OCI-LY7 (cell line): ENCODE measurements at regions not wholly inside any gene's neighbourhood (a gene's known extent, or its start where the extent isn't known, plus 50 kb on each side); places are given as distances from the start of the nearest gene placed in this dataset.

ENCODE experiments used
- BruUV-seq: library from RNA; stranded (reverse); fragments of 400-500 nt; replicated peaks from 2 replicates; lab custom pipeline; 2021; lab: Mats Ljungman, UMichigan
- CTCF ChIA-PET: fragments of 300-600 bp; sonication (Branson Sonifier 250); formaldehyde crosslinking; loops from one replicate; lab custom pipeline; 2022; ENCODE audit warnings: antibody characterized with exemption; ENCODE audit not compliant: unreplicated experiment; lab: Charles Lee
- POLR2A ChIA-PET: fragments of 300-600 bp; sonication (Branson Sonifier 250); formaldehyde crosslinking; loops from one replicate; lab custom pipeline; 2022; ENCODE audit warnings: antibody characterized with exemption; lab: Charles Lee
- DNase-seq: peaks from one replicate; pipeline ENCODE4 v3.0.0-alpha.2; 2015; ENCODE audit warnings: low spot score
- H2AFZ ChIP-seq: fragments of 200-600 bp; sonication (generic), shearing (Covaris generic); 2 replicates; pipeline ENCODE4 v1.6.1; 2014; ENCODE audit warnings: mild to moderate bottlenecking, antibody characterized with exemption, low read length, moderate library complexity
- H3K27ac ChIP-seq: fragments of 200-600 bp; sonication (generic); 2 replicates; pipeline ENCODE4 v1.5.1; 2014; ENCODE audit warnings: mixed run types, low read depth, mild to moderate bottlenecking, moderate library complexity, low read length, inconsistent platforms; ENCODE audit not compliant: poor library complexity, severe bottlenecking
- H3K36me3 ChIP-seq: fragments of 200-600 bp; sonication (generic); 2 replicates; pipeline ENCODE4 v1.6.1; 2014; ENCODE audit warnings: mild to moderate bottlenecking, antibody characterized with exemption, low read length, moderate library complexity, mixed read lengths; ENCODE audit not compliant: insufficient read depth
- H3K4me1 ChIP-seq: fragments of 200-600 bp; sonication (generic); 2 replicates; pipeline ENCODE4 v1.5.1; 2014; ENCODE audit warnings: mild to moderate bottlenecking, low read length; ENCODE audit not compliant: insufficient read depth, poor library complexity, severe bottlenecking
- H3K4me2 ChIP-seq: fragments of 200-600 bp; sonication (generic); 2 replicates; pipeline ENCODE4 v1.6.1; 2014; ENCODE audit warnings: mild to moderate bottlenecking, low read length
- H3K4me3 ChIP-seq: fragments of 200-600 bp; sonication (generic); 2 replicates; pipeline ENCODE4 v1.5.1; 2014; ENCODE audit warnings: mild to moderate bottlenecking, low read depth, low read length; ENCODE audit not compliant: poor library complexity, severe bottlenecking
- H3K79me2 ChIP-seq: fragments of 200-600 bp; sonication (generic); 2 replicates; pipeline ENCODE4 v1.6.1; 2016; ENCODE audit warnings: low read depth, mild to moderate bottlenecking, low read length, moderate library complexity, mixed read lengths; ENCODE audit not compliant: insufficient read depth
- H3K9me2 ChIP-seq: fragments of 200-600 bp; sonication (generic); 2 replicates; pipeline ENCODE4 v1.6.1; 2016; ENCODE audit warnings: mild to moderate bottlenecking, low read length, mixed read lengths; ENCODE audit not compliant: insufficient read depth
- H3K9me3 ChIP-seq: fragments of 200-600 bp; sonication (generic); 2 replicates; pipeline ENCODE4 v1.6.1; 2014; ENCODE audit warnings: mild to moderate bottlenecking, mixed run types, low read length, mixed read lengths
- H4K20me1 ChIP-seq: fragments of 200-600 bp; sonication (generic); 2 replicates; pipeline ENCODE4 v1.6.1; 2014; ENCODE audit warnings: mild to moderate bottlenecking, antibody characterized with exemption, low read length, moderate library complexity, mixed read lengths; ENCODE audit not compliant: insufficient read depth
- CTCF ChIP-seq: fragments of 200-600 bp; sonication (generic); conservative IDR thresholded peaks from 2 replicates; pipeline ENCODE4 v1.5.1; 2014; ENCODE audit warnings: mild to moderate bottlenecking, antibody characterized with exemption, low read length, moderate library complexity, mixed read lengths
- EZH2phosphoT487 ChIP-seq: fragments of 200-600 bp; sonication (generic); IDR thresholded peaks from 2 replicates; pipeline ENCODE4 v1.6.1; 2018; ENCODE audit warnings: low read depth, borderline replicate concordance, mild to moderate bottlenecking, mixed run types, antibody characterized with exemption, low read length, moderate library complexity, mixed read lengths
- intact Hi-C: fragments of 100-400 bp; cut with micrococcal nuclease; formaldehyde crosslinking; loops from one replicate; pipeline ENCODE4 v1.10.0; 2022; ENCODE audit not compliant: unreplicated experiment

- intact Hi-C loops: no loop called here
- H3K4me1 ChIP-seq: no peaks in the 10 kb centered on the region
- H3K79me2 ChIP-seq: no peaks in the 10 kb centered on the region
- DNase-seq: no peak
- POLR2A ChIA-PET: no interaction called here
- no peak overlapping the region for H3K4me3 ChIP-seq
- no peaks in the 10 kb centered on the region for H3K9me2 ChIP-seq
- no peaks in the 10 kb centered on the region for H3K9me3 ChIP-seq
- H4K20me1 ChIP-seq: no peaks in the 10 kb centered on the region
- H2AFZ ChIP-seq: no peak overlapping the region
- CTCF ChIA-PET: no interaction called here
- TF ChIP-seq CTCF (no peak), EZH2phosphoT487 (no peak)
- BruUV-seq: no TSS peak
- H3K36me3 ChIP-seq: no peaks in the 10 kb centered on the region
- no peak overlapping the region for H3K4me2 ChIP-seq
- no peak overlapping the region for H3K27ac ChIP-seq
These were observed 164.0 kb upstream of the MAF start for GRCh38 chr16:79764415-79765110.

- H3K79me2 ChIP-seq: no peaks in the 10 kb centered on the region
- H3K4me1 ChIP-seq: no peaks in the 10 kb centered on the region
- H3K36me3 ChIP-seq: no peaks in the 10 kb centered on the region
- H3K4me2 ChIP-seq: no peak overlapping the region
- DNase-seq: no peak
- CTCF ChIA-PET: no interaction called here
- TF ChIP-seq CTCF (no peak), EZH2phosphoT487 (no peak)
- H3K9me3 ChIP-seq: no peaks in the 10 kb centered on the region
- intact Hi-C loops: no loop called here
- no peaks in the 10 kb centered on the region for H4K20me1 ChIP-seq
- H2AFZ ChIP-seq: no peak overlapping the region
- no peak overlapping the region for H3K4me3 ChIP-seq
- no peaks in the 10 kb centered on the region for H3K9me2 ChIP-seq
- POLR2A ChIA-PET: interaction anchor here (0.6 to 0.8 kb wide), 2 partner anchors 8 to 46 kb away, joined by 4 to 10 read pairs; no protein-coding TSS in a partner anchor
- no TSS peak for BruUV-seq
- H3K27ac ChIP-seq: no peak overlapping the region
These were observed 161.7 kb upstream of the MAF start for GRCh38 chr16:79762217-79762616.

- BruUV-seq: no TSS peak
These were observed 158.2 kb upstream of the MAF start for GRCh38 chr16:79758615-79759346.

More at GRCh38 chr16:79758615-79759346, 158.2 kb upstream of the MAF start:
- no peaks in the 10 kb centered on the region for H3K9me3 ChIP-seq
- H3K4me2 ChIP-seq: no peak overlapping the region
- H3K79me2 ChIP-seq: no peaks in the 10 kb centered on the region
- no peak for TF ChIP-seq CTCF
- no peak for TF ChIP-seq EZH2phosphoT487
- H2AFZ ChIP-seq: no peak overlapping the region
- H3K27ac ChIP-seq: no peak overlapping the region
- H3K4me3 ChIP-seq: no peak overlapping the region
- H3K9me2 ChIP-seq: no peaks in the 10 kb centered on the region
- DNase-seq: no peak
- H3K36me3 ChIP-seq: no peaks in the 10 kb centered on the region
- CTCF ChIA-PET: no interaction called here
- H3K4me1 ChIP-seq: no peaks in the 10 kb centered on the region
- POLR2A ChIA-PET: no interaction called here
- intact Hi-C loops: no loop called here
- H4K20me1 ChIP-seq: no peaks in the 10 kb centered on the region
